Effector memory CD8-positive, alpha-beta T cell (primary cell): ENCODE measurements at regions not wholly inside any gene's neighbourhood (a gene's known extent, or its start where the extent isn't known, plus 50 kb on each side); places are given as distances from the start of the nearest gene placed in this dataset.
"Not testable (repeated sequence)": the region's sequence is repeated elsewhere in the genome, so short reads cannot be mapped to it uniquely, and the experiment has no call there.

Experiments
- ATAC-seq: fragments of 150-1000 bp; cut with Tn5 transposase; replicated peaks from 2 replicates; pipeline ENCODE4 v1.10.0; 2021; ENCODE audit warnings: mild to moderate bottlenecking, moderate library complexity
- DNase-seq, 3 experiments: peaks; one replicate each; pipeline ENCODE4 v3.0.0; 2021
- H3K27ac Mint-ChIP-seq, 2 donors: one replicate each; pipeline ENCODE4 v1.8.0; 2022; ENCODE audit warnings: mild to moderate bottlenecking in 2 of 2, mixed read lengths in 2 of 2, moderate library complexity in 2 of 2
- H3K27me3 Mint-ChIP-seq, 2 donors: one replicate each; pipeline ENCODE4 v1.8.0; 2022; ENCODE audit warnings: mixed read lengths in 2 of 2
- H3K36me3 Mint-ChIP-seq: one replicate; pipeline ENCODE4 v1.8.0; 2022; ENCODE audit warnings: mild to moderate bottlenecking, moderate library complexity, mixed read lengths; ENCODE audit not compliant: insufficient read depth
- H3K4me1 Mint-ChIP-seq, 2 donors: one replicate each; pipeline ENCODE4 v1.8.0; 2022; ENCODE audit warnings: low read depth in 2 of 2, mixed read lengths in 2 of 2
- H3K4me3 Mint-ChIP-seq, 2 donors: one replicate each; pipeline ENCODE4 v1.8.0; 2022; ENCODE audit warnings: mild to moderate bottlenecking in 2 of 2, mixed read lengths in 2 of 2, moderate library complexity in 2 of 2
- H3K9me3 Mint-ChIP-seq, 2 donors: one replicate each; pipeline ENCODE4 v1.8.0; 2022; ENCODE audit warnings: mixed read lengths in 2 of 2

- not testable (repeated sequence) for H3K27ac Mint-ChIP-seq, DNase-seq, ATAC-seq, H3K9me3 Mint-ChIP-seq, H3K36me3 Mint-ChIP-seq, H3K27me3 Mint-ChIP-seq, H3K4me1 Mint-ChIP-seq, H3K4me3 Mint-ChIP-seq
These were observed 292.8 kb upstream of the RNF32 start for GRCh38 chr7:156347703-156348248.

- Mint-ChIP-seq H3K36me3 (no peaks in the 10 kb centered on the region), H3K4me3 (no peak overlapping the region), H3K27ac (no peak overlapping the region), H3K27me3 (no peaks in the 10 kb centered on the region), H3K9me3 (no peaks in the 10 kb centered on the region), H3K4me1 (no peaks in the 10 kb centered on the region)
- ATAC-seq (no peak), DNase-seq (no peak)
These were observed 293.4 kb upstream of the RNF32 start for GRCh38 chr7:156347132-156347531.

GRCh38 chr7:156344595-156344994, 296.0 kb upstream of the RNF32 start:
- H3K27ac Mint-ChIP-seq: no peak overlapping the region
- H3K36me3 Mint-ChIP-seq: no peaks in the 10 kb centered on the region
- H3K27me3 Mint-ChIP-seq: no peaks in the 10 kb centered on the region
- H3K4me1 Mint-ChIP-seq: no peaks in the 10 kb centered on the region
- no peak for ATAC-seq
- no peak overlapping the region for H3K4me3 Mint-ChIP-seq
- DNase-seq: no peak
- peaks cover 0 to 1% of the 10 kb centered on the region in 2 donors for H3K9me3 Mint-ChIP-seq

- ATAC-seq (no peak), DNase-seq (no peak)
- no peak overlapping the region for H3K27ac Mint-ChIP-seq
- H3K27me3 Mint-ChIP-seq: peaks cover 0 to 6% of the 10 kb centered on the region in 2 donors
- no peak overlapping the region for H3K4me3 Mint-ChIP-seq
- H3K36me3 Mint-ChIP-seq: no peaks in the 10 kb centered on the region
- H3K4me1 Mint-ChIP-seq: no peaks in the 10 kb centered on the region
- peaks cover 3 to 12% of the 10 kb centered on the region in 2 donors for H3K9me3 Mint-ChIP-seq
These were observed 305.9 kb upstream of the RNF32 start for GRCh38 chr7:156334636-156335035.

DNA sequence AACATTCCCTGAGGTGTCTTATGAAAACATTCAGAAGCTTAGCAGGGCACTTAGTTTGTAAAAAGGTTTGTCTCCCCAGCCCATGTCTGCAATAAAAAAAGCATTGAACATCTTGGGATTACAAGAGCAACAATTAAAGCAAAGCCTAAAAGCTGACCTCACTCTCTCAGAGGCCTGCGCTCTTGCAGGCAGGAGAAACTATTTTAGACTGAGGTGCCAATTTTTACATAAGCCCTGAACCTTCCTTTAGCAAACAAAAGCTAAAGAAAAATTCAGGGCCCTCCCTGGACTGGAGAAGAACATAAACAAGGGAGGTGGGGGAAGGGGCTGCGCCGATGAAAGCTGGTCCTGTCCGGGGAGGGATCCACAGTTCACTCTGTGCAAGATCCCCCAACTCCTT, 312.7 kb upstream of the RNF32 start:
- DNase-seq (no peak), ATAC-seq (no peak)

DNA sequence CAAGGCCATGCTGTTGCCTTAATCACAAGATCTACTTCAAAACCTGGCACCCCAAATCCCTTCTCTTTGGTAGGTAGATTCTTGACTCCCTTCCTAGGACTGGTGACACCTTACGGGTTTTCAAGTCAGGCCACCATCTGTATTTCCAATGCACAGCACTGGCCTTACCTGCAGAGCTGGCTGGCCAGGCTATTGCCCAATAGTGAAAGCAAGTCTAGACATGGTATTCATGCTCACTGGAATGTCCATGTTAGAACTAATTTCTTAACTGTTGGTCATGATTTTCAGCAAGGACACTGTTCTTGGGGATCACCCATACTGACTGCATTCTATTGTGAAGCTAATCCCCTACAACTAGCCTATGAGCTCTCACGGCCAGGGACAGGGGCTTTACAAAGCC, 313.1 kb upstream of the RNF32 start:
- Mint-ChIP-seq H3K27ac (no peak overlapping the region), H3K9me3 (peaks cover 5 to 12% of the 10 kb centered on the region in 2 donors), H3K4me3 (no peak overlapping the region), H3K4me1 (no peaks in the 10 kb centered on the region), H3K27me3 (peaks cover 0 to 14% of the 10 kb centered on the region in 2 donors), H3K36me3 (no peaks in the 10 kb centered on the region)
- ATAC-seq (no peak), DNase-seq (no peak)

More for the DNA sequence above, 312.7 kb upstream of the RNF32 start:
- peaks cover 5 to 12% of the 10 kb centered on the region in 2 donors for H3K9me3 Mint-ChIP-seq
- no peaks in the 10 kb centered on the region for H3K36me3 Mint-ChIP-seq
- no peak overlapping the region for H3K4me3 Mint-ChIP-seq
- H3K4me1 Mint-ChIP-seq: no peaks in the 10 kb centered on the region
- peaks cover 0 to 14% of the 10 kb centered on the region in 2 donors for H3K27me3 Mint-ChIP-seq
- no peak overlapping the region for H3K27ac Mint-ChIP-seq

DNA sequence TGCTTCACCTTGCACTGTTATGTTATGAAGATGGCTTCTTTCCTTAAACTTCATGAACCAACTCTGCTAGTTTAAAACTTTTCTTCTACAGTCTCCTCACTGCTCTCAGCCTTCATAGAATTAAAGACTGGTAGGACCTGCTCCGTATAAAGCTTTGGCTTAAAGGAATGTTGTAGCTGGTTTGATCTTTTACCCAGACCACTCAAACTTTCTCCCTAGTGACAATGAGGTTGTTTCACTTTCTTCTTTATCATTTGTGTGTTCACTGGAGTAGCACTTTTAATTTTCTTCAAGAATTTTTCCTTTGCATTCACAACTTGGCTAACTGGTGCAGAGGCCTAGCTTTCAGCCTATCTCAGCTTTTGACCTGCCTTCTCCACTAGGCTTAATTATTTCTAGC, 316.4 kb upstream of the RNF32 start:
- H3K27me3 Mint-ChIP-seq: peaks cover 0 to 20% of the 10 kb centered on the region in 2 donors
- no peaks in the 10 kb centered on the region for H3K4me1 Mint-ChIP-seq
- ATAC-seq (no peak), DNase-seq (no peak)
- peaks cover 0 to 1% of the 10 kb centered on the region in 2 donors for H3K9me3 Mint-ChIP-seq
- H3K27ac Mint-ChIP-seq: no peak overlapping the region
- H3K36me3 Mint-ChIP-seq: no peaks in the 10 kb centered on the region
- H3K4me3 Mint-ChIP-seq: no peak overlapping the region

- H3K4me1 Mint-ChIP-seq, DNase-seq, ATAC-seq, H3K9me3 Mint-ChIP-seq, H3K36me3 Mint-ChIP-seq, H3K27ac Mint-ChIP-seq, H3K4me3 Mint-ChIP-seq: not testable (repeated sequence)
- H3K27me3 Mint-ChIP-seq: peaks cover 0 to 20% of the 10 kb centered on the region in 2 donors
These were observed 319.1 kb upstream of the RNF32 start for GRCh38 chr7:156321430-156321829.

DNA sequence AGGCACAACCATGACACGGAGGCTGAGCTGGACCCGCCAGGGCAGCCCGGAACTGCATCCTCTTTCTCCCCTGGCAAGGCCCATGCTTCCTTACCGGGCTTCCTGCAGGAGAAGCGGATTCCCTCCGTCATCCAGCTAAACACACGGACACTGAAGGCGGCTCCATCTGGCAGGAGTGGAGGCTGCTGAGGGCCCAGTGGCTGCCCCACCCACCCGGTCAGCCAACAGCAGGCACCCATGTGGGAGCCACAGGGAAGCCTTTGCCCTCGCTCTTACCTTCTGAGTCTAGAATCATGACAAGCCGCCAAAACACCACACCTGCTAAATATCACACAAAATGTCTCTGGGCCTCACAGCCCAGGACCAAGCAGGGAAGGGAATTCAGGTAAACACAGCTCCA, 321.6 kb upstream of the RNF32 start:
- ATAC-seq (no peak), DNase-seq (no peak)
- Mint-ChIP-seq H3K27me3 (peaks cover 0 to 18% of the 10 kb centered on the region in 2 donors), H3K27ac (no peak overlapping the region), H3K36me3 (no peaks in the 10 kb centered on the region), H3K4me1 (no peaks in the 10 kb centered on the region), H3K9me3 (peaks cover 6 to 17% of the 10 kb centered on the region in 2 donors), H3K4me3 (no peak overlapping the region)

DNA sequence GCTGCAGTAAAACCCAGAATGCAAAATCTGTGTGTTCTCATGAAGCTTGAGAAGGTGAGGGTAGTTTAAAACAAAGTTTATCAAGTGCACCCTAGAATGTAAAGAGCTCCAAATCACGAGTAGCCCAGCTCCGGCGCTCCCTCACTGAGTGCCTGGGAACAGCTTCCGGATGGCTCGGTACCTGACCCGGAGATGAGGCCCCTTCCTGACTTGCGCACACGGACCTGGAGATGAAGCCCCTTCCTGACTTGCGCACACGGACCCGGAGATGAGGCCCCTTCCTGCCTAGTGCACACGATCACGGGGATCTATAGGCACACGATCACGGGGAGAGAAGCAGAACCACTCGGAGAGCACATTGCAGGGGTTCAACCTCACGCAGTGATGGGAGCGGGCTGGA, 322.1 kb upstream of the RNF32 start:
- Mint-ChIP-seq H3K9me3 (peaks cover 6 to 17% of the 10 kb centered on the region in 2 donors), H3K4me3 (no peak overlapping the region), H3K27ac (no peak overlapping the region), H3K27me3 (peaks cover 0 to 18% of the 10 kb centered on the region in 2 donors), H3K4me1 (no peaks in the 10 kb centered on the region), H3K36me3 (no peaks in the 10 kb centered on the region)
- no peak for DNase-seq
- ATAC-seq: no peak

DNA sequence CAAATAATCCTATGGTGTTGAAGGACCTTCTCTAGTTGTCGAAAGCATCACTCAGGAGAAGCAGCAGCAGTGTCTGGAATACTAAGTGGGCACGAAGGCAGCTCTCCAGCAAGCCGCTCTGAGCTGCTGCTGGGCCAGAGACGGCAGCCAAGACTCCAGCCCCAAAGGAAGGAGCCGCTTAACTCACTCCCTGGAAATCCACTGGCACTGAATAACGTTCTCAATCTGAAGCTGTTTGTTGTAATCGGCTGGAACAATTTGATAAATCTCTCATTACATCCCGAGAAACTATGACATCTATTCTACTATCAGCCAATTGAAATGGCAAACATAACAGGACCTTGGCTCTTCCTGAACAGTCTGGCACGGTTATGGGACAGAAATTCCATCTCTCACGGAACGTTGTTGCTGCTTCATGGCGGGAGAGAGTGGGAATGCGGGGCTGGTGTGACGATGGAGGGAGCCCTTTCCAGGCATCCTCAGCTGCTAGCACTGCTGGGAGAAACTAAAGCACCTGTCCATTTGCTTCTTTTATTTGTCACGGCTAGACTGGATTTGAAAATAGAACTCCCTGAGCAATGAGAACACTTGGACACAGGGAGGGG, 331.5 kb upstream of the RNF32 start:
- no peak for DNase-seq
- ATAC-seq: no peak
- Mint-ChIP-seq H3K27me3 (no peaks in the 10 kb centered on the region), H3K36me3 (no peaks in the 10 kb centered on the region), H3K9me3 (no peaks in the 10 kb centered on the region), H3K4me3 (no peak overlapping the region), H3K27ac (no peak overlapping the region), H3K4me1 (no peaks in the 10 kb centered on the region)

- DNase-seq: no peak
- Mint-ChIP-seq H3K27me3 (no peaks in the 10 kb centered on the region), H3K36me3 (no peaks in the 10 kb centered on the region), H3K4me3 (no peak overlapping the region), H3K4me1 (no peaks in the 10 kb centered on the region), H3K27ac (no peak overlapping the region), H3K9me3 (no peaks in the 10 kb centered on the region)
- ATAC-seq: no peak
These were observed 333.4 kb upstream of the RNF32 start for GRCh38 chr7:156307193-156307592.

GRCh38 chr7:156305351-156305750, 335.2 kb upstream of the RNF32 start:
- no peaks in the 10 kb centered on the region for H3K4me1 Mint-ChIP-seq
- DNase-seq (no peak), ATAC-seq (no peak)
- no peaks in the 10 kb centered on the region for H3K27me3 Mint-ChIP-seq
- no peaks in the 10 kb centered on the region for H3K9me3 Mint-ChIP-seq
- no peak overlapping the region for H3K4me3 Mint-ChIP-seq
- no peak overlapping the region for H3K27ac Mint-ChIP-seq
- H3K36me3 Mint-ChIP-seq: no peaks in the 10 kb centered on the region

GRCh38 chr7:156282816-156283215, 357.8 kb upstream of the RNF32 start:
- ATAC-seq: no peak
- H3K27me3 Mint-ChIP-seq: peaks cover 0 to 16% of the 10 kb centered on the region in 2 donors
- no peak overlapping the region for H3K4me3 Mint-ChIP-seq
- H3K9me3 Mint-ChIP-seq: peaks cover 8 to 20% of the 10 kb centered on the region in 2 donors
- H3K4me1 Mint-ChIP-seq: no peaks in the 10 kb centered on the region
- no peaks in the 10 kb centered on the region for H3K36me3 Mint-ChIP-seq
- DNase-seq: no peak
- H3K27ac Mint-ChIP-seq: no peak overlapping the region
